ENCODE measurements at regions not wholly inside any gene's neighbourhood (a gene's known extent, or its start where the extent isn't known, plus 50 kb on each side); places are given as distances from the start of the nearest gene placed in this dataset.

- Histone ChIP-seq H3K27me3 (replicated peaks in 1 of 4; ENCODE audit: control extremely low read depth in 1 of 4, control insufficient read depth in 3 of 4, insufficient read depth in 4 of 4, low read length in 3 of 4) (no peaks in the 10 kb centered on the region), H3K79me2 (ENCODE audit: control insufficient read depth, insufficient read depth, low read length) (no peaks in the 10 kb centered on the region), H3K4me3 (ENCODE audit: control extremely low read depth in 1 of 5, extremely low read depth in 1 of 5, insufficient read depth in 1 of 5, low read depth in 2 of 5, low read length in 4 of 5) (no peak overlapping the region), H3K27ac (ENCODE audit: low read length in 2 of 2) (no peak overlapping the region), H4K20me1 (ENCODE audit: control insufficient read depth, insufficient read depth, low read length, poor library complexity, severe bottlenecking) (no peaks in the 10 kb centered on the region), H3K9ac (ENCODE audit: low read length) (no peak overlapping the region), H3K4me2 (replicated peaks; ENCODE audit: low read depth, low read length, poor library complexity, severe bottlenecking) (no peak overlapping the region), H2AFZ (ENCODE audit: insufficient read depth, low read depth, low read length, poor library complexity, severe bottlenecking) (no peak overlapping the region), H3K4me1 (ENCODE audit: control insufficient read depth in 2 of 2, insufficient read depth in 2 of 2, low read length in 2 of 2) (no peaks in the 10 kb centered on the region), H3K36me3 (replicated peaks in 1 of 2; ENCODE audit: control extremely low read depth in 1 of 2, control insufficient read depth in 1 of 2, extremely low read depth in 1 of 2, insufficient read depth in 2 of 2, low read length in 1 of 2) (no peaks in the 10 kb centered on the region), H3K9me3 (ENCODE audit: control extremely low read depth in 1 of 3, control insufficient read depth in 2 of 3, insufficient read depth in 1 of 3, low read length in 2 of 3) (no peaks in the 10 kb centered on the region)
- ChIA-PET CTCF (interaction anchor here (0.7 kb wide), 1 partner anchor 8 kb away, joined by 3 read pairs; no protein-coding TSS in a partner anchor), POLR2A (no interaction called here)
- Mint-ChIP-seq H3K4me1 (no peaks in the 10 kb centered on the region), H3K27ac (no peak overlapping the region), H3K27me3 (no peaks in the 10 kb centered on the region), H3K4me3 (no peak overlapping the region), H3K9me3 (ENCODE audit: insufficient read depth) (no peaks in the 10 kb centered on the region)
- DNase-seq, result no peak
- no peak for ATAC-seq (ENCODE audit: low read depth)
- no peak for TF ChIP-seq EZH2 (IDR thresholded peaks at IDR 0.05; ENCODE audit: borderline replicate concordance, insufficient read depth, low read depth, low read length, poor library complexity, severe bottlenecking)
- TF ChIP-seq CTCF (IDR thresholded peaks at IDR 0.05), result no peak
- intact Hi-C loops (cut with micrococcal nuclease), result no loop called here
- WGBS (ENCODE audit: insufficient coverage), result no CpG with 5 or more reads among the region's 1 CpG
These were observed 469.1 kb downstream of the PRKD1 start for GRCh38 chr14:29458547-29458946.

- Mint-ChIP-seq H3K4me3 (no peak overlapping the region), H3K4me1 (no peaks in the 10 kb centered on the region), H3K27ac (no peak overlapping the region), H3K27me3 (no peaks in the 10 kb centered on the region), H3K9me3 (ENCODE audit: insufficient read depth) (no peaks in the 10 kb centered on the region)
- Histone ChIP-seq H3K36me3 (replicated peaks in 1 of 2; ENCODE audit: control extremely low read depth in 1 of 2, control insufficient read depth in 1 of 2, extremely low read depth in 1 of 2, insufficient read depth in 2 of 2, low read length in 1 of 2) (no peaks in the 10 kb centered on the region), H2AFZ (ENCODE audit: insufficient read depth, low read depth, low read length, poor library complexity, severe bottlenecking) (no peak overlapping the region), H3K4me3 (ENCODE audit: control extremely low read depth in 1 of 5, extremely low read depth in 1 of 5, insufficient read depth in 1 of 5, low read depth in 2 of 5, low read length in 4 of 5) (no peak overlapping the region), H3K9ac (ENCODE audit: low read length) (no peak overlapping the region), H3K9me3 (ENCODE audit: control extremely low read depth in 1 of 3, control insufficient read depth in 2 of 3, insufficient read depth in 1 of 3, low read length in 2 of 3) (no peaks in the 10 kb centered on the region), H3K4me1 (ENCODE audit: control insufficient read depth in 2 of 2, insufficient read depth in 2 of 2, low read length in 2 of 2) (no peaks in the 10 kb centered on the region), H3K27ac (ENCODE audit: low read length in 2 of 2) (no peak overlapping the region), H3K27me3 (replicated peaks in 1 of 4; ENCODE audit: control extremely low read depth in 1 of 4, control insufficient read depth in 3 of 4, insufficient read depth in 4 of 4, low read length in 3 of 4) (no peaks in the 10 kb centered on the region), H3K4me2 (replicated peaks; ENCODE audit: low read depth, low read length, poor library complexity, severe bottlenecking) (no peak overlapping the region), H3K79me2 (ENCODE audit: control insufficient read depth, insufficient read depth, low read length) (no peaks in the 10 kb centered on the region), H4K20me1 (ENCODE audit: control insufficient read depth, insufficient read depth, low read length, poor library complexity, severe bottlenecking) (no peaks in the 10 kb centered on the region)
- ChIA-PET CTCF (no interaction called here), POLR2A (no interaction called here)
- intact Hi-C loops (cut with micrococcal nuclease), result no loop called here
- DNase-seq, result no peak
- ATAC-seq (ENCODE audit: low read depth), result no peak
- no CpG with 5 or more reads among the region's 5 CpGs for WGBS (ENCODE audit: insufficient coverage)
- TF ChIP-seq CTCF (IDR thresholded peaks at IDR 0.05), result no peak
- no peak for TF ChIP-seq EZH2 (IDR thresholded peaks at IDR 0.05; ENCODE audit: borderline replicate concordance, insufficient read depth, low read depth, low read length, poor library complexity, severe bottlenecking)
These were observed 468.1 kb downstream of the PRKD1 start for GRCh38 chr14:29459531-29459930.

Measured in B cell (primary cell).